Liver (tissue), 3 donors: ENCODE measurements at regions not wholly inside any gene's neighbourhood (a gene's known extent, or its start where the extent isn't known, plus 50 kb on each side); places are given as distances from the start of the nearest gene placed in this dataset.

Experiments used
- CTCF ChIP-seq: fragments of 150-350 bp; IDR thresholded peaks from 2 replicates; pipeline ENCODE4 v1.5.1; 2017; ENCODE audit warnings: improper control_type of control experiment, low read depth, low read length; ENCODE audit not compliant: missing input control
- EGR1 ChIP-seq, 2 donors: IDR thresholded peaks; 2 replicates each; pipeline ENCODE4 v1.6.1; 2016 to 2018; ENCODE audit warnings: antibody characterized with exemption in 2 of 2, low read depth in 2 of 2
- FOXA1 ChIP-seq: IDR thresholded peaks from 2 replicates; pipeline ENCODE4 v1.6.1; 2016; ENCODE audit warnings: antibody characterized with exemption
- GABPA ChIP-seq, 2 donors: IDR thresholded peaks in 1 of 2; conservative IDR thresholded peaks in 1 of 2; 2 replicates each; pipeline ENCODE4 v1.6.1; 2016; ENCODE audit warnings: antibody characterized with exemption in 2 of 2, mild to moderate bottlenecking in 1 of 2, moderate library complexity in 1 of 2
- HNF4A ChIP-seq, 2 donors: conservative IDR thresholded peaks; 2 replicates each; pipeline ENCODE4 v1.6.1; 2016; ENCODE audit warnings: antibody characterized with exemption in 2 of 2, mild to moderate bottlenecking in 2 of 2
- HNF4G ChIP-seq: IDR thresholded peaks from 2 replicates; pipeline ENCODE4 v1.6.1; 2016; ENCODE audit warnings: antibody characterized with exemption
- RAD21 ChIP-seq, 2 donors: IDR thresholded peaks; 2 replicates each; pipeline ENCODE4 v1.6.1; 2016; ENCODE audit warnings: antibody characterized with exemption in 2 of 2, mild to moderate bottlenecking in 2 of 2
- RXRA ChIP-seq, 2 donors: IDR thresholded peaks; 2 replicates each; pipeline ENCODE4 v1.6.1; 2017 to 2018; ENCODE audit warnings: antibody characterized with exemption in 2 of 2, mild to moderate bottlenecking in 1 of 2
- SP1 ChIP-seq: IDR thresholded peaks from 2 replicates; pipeline ENCODE4 v1.6.1; 2018; ENCODE audit warnings: antibody characterized with exemption, mild to moderate bottlenecking
- TAF1 ChIP-seq: conservative IDR thresholded peaks from 2 replicates; pipeline ENCODE4 v1.6.1; 2016; ENCODE audit warnings: antibody characterized with exemption, mild to moderate bottlenecking
- YY1 ChIP-seq: IDR thresholded peaks from 2 replicates; pipeline ENCODE4 v1.6.1; 2016; ENCODE audit warnings: antibody characterized with exemption, mild to moderate bottlenecking
- TF ChIP-seq, protein P1 (sequence below): IDR thresholded peaks from 2 replicates; pipeline ENCODE4 v1.6.1; 2016; ENCODE audit warnings: antibody characterized with exemption, mild to moderate bottlenecking
- TF ChIP-seq, protein P2 (sequence below): IDR thresholded peaks from 2 replicates; pipeline ENCODE4 v1.6.1; 2016; ENCODE audit warnings: antibody characterized with exemption
- TF ChIP-seq, protein P3 (sequence below): IDR thresholded peaks from 2 replicates; pipeline ENCODE4 v1.6.1; 2016; ENCODE audit warnings: antibody characterized with exemption
- donor health status: healthy.
- donor health status: healthy.

DNA sequence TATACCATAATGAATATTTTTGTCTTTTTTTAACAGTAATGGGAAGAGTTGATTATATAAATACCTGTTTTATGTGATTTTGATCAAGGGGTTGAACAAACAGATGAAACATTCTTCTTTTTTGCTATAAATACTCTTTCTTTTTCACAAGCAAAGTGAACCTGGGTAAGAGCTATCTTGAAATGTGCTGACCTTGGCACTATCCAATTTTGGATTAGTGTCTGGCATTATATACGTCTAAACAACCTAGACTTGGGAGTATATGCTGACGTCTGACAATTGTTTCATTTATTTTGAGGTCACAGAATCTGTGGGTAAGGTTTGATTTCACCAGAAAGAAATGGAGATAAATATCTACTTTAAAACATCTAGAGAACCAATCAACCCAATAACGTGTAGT is 716.0 kb upstream of the STXBP6 start:
- TF ChIP-seq CTCF (no peak), RXRA (IDR thresholded peaks at IDR 0.05) (no peak), RAD21 (IDR thresholded peaks at IDR 0.05) (no peak), GABPA (IDR thresholded peaks at IDR 0.05 in 1 of 2, conservative IDR thresholded peaks at IDR 0.05 in 1 of 2) (no peak), HNF4A (conservative IDR thresholded peaks at IDR 0.05) (no peak), FOXA1 (no peak), YY1 (no peak), TAF1 (no peak), HNF4G (no peak), SP1 (no peak), EGR1 (IDR thresholded peaks at IDR 0.05; ENCODE audit: low read depth in 2 of 2) (no peak)
- TF ChIP-seq, protein P1, sequence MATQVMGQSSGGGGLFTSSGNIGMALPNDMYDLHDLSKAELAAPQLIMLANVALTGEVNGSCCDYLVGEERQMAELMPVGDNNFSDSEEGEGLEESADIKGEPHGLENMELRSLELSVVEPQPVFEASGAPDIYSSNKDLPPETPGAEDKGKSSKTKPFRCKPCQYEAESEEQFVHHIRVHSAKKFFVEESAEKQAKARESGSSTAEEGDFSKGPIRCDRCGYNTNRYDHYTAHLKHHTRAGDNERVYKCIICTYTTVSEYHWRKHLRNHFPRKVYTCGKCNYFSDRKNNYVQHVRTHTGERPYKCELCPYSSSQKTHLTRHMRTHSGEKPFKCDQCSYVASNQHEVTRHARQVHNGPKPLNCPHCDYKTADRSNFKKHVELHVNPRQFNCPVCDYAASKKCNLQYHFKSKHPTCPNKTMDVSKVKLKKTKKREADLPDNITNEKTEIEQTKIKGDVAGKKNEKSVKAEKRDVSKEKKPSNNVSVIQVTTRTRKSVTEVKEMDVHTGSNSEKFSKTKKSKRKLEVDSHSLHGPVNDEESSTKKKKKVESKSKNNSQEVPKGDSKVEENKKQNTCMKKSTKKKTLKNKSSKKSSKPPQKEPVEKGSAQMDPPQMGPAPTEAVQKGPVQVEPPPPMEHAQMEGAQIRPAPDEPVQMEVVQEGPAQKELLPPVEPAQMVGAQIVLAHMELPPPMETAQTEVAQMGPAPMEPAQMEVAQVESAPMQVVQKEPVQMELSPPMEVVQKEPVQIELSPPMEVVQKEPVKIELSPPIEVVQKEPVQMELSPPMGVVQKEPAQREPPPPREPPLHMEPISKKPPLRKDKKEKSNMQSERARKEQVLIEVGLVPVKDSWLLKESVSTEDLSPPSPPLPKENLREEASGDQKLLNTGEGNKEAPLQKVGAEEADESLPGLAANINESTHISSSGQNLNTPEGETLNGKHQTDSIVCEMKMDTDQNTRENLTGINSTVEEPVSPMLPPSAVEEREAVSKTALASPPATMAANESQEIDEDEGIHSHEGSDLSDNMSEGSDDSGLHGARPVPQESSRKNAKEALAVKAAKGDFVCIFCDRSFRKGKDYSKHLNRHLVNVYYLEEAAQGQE, result no peak
- TF ChIP-seq, protein P2, sequence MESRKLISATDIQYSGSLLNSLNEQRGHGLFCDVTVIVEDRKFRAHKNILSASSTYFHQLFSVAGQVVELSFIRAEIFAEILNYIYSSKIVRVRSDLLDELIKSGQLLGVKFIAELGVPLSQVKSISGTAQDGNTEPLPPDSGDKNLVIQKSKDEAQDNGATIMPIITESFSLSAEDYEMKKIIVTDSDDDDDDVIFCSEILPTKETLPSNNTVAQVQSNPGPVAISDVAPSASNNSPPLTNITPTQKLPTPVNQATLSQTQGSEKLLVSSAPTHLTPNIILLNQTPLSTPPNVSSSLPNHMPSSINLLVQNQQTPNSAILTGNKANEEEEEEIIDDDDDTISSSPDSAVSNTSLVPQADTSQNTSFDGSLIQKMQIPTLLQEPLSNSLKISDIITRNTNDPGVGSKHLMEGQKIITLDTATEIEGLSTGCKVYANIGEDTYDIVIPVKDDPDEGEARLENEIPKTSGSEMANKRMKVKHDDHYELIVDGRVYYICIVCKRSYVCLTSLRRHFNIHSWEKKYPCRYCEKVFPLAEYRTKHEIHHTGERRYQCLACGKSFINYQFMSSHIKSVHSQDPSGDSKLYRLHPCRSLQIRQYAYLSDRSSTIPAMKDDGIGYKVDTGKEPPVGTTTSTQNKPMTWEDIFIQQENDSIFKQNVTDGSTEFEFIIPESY, result no peak
- TF ChIP-seq, protein P3, sequence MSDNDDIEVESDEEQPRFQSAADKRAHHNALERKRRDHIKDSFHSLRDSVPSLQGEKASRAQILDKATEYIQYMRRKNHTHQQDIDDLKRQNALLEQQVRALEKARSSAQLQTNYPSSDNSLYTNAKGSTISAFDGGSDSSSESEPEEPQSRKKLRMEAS, result no peak
